ENCODE measurements at regions not wholly inside any gene's neighbourhood (a gene's known extent, or its start where the extent isn't known, plus 50 kb on each side); places are given as distances from the start of the nearest gene placed in this dataset.
"Not testable (repeated sequence)": the region's sequence is repeated elsewhere in the genome, so short reads cannot be mapped to it uniquely, and the experiment has no call there.

GRCh38 chr3:191631496-191631895, 170.5 kb downstream of the PYDC2 start:
- WGBS: 77% methylated on average over 3 of the region's 3 CpGs
- Histone ChIP-seq H3K27me3 (ENCODE audit: control insufficient read depth in 2 of 2, insufficient read depth in 1 of 2, low read length in 1 of 2) (no peaks in the 10 kb centered on the region), H3K36me3 (ENCODE audit: control insufficient read depth in 2 of 2, insufficient read depth in 2 of 2, low read length in 1 of 2) (no peaks in the 10 kb centered on the region), H3K27ac (ENCODE audit: low read depth in 1 of 2, low read length in 1 of 2) (no peak overlapping the region), H3K4me3 (ENCODE audit: low read length in 2 of 2) (no peak overlapping the region), H3K9me3 (ENCODE audit: control insufficient read depth in 2 of 2, insufficient read depth in 1 of 2, low read length in 1 of 2) (no peaks in the 10 kb centered on the region), H3K4me1 (ENCODE audit: control insufficient read depth in 2 of 2, insufficient read depth in 2 of 2, low read length in 2 of 2) (no peaks in the 10 kb centered on the region)
- no peak for DNase-seq (ENCODE audit: low read depth in 6 of 9, low spot score in 9 of 9)

- no peaks in the 10 kb centered on the region for H3K27me3 ChIP-seq (ENCODE audit: control insufficient read depth in 2 of 2, insufficient read depth in 1 of 2, low read length in 1 of 2)
- 73% methylated on average over 1 of the region's 1 CpG for WGBS
- H3K27ac ChIP-seq (ENCODE audit: low read depth in 1 of 2, low read length in 1 of 2): no peak overlapping the region
- no peak for DNase-seq (ENCODE audit: low read depth in 6 of 9, low spot score in 9 of 9)
- H3K9me3 ChIP-seq (ENCODE audit: control insufficient read depth in 2 of 2, insufficient read depth in 1 of 2, low read length in 1 of 2): no peaks in the 10 kb centered on the region
- no peak overlapping the region for H3K4me3 ChIP-seq (ENCODE audit: low read length in 2 of 2)
- no peaks in the 10 kb centered on the region for H3K36me3 ChIP-seq (ENCODE audit: control insufficient read depth in 2 of 2, insufficient read depth in 2 of 2, low read length in 1 of 2)
- no peaks in the 10 kb centered on the region for H3K4me1 ChIP-seq (ENCODE audit: control insufficient read depth in 2 of 2, insufficient read depth in 2 of 2, low read length in 2 of 2)
Measured at GRCh38 chr3:191634902-191635301, 173.9 kb downstream of the PYDC2 start.

- DNase-seq (ENCODE audit: low read depth in 6 of 9, low spot score in 9 of 9): no peak
- Histone ChIP-seq H3K9me3 (ENCODE audit: control insufficient read depth in 2 of 2, insufficient read depth in 1 of 2, low read length in 1 of 2) (peaks cover 0 to 8% of the 10 kb centered on the region in 2 donors), H3K36me3 (ENCODE audit: control insufficient read depth in 2 of 2, insufficient read depth in 2 of 2, low read length in 1 of 2) (no peaks in the 10 kb centered on the region), H3K4me3 (ENCODE audit: low read length in 2 of 2) (no peak overlapping the region), H3K27ac (ENCODE audit: low read depth in 1 of 2, low read length in 1 of 2) (no peak overlapping the region), H3K27me3 (ENCODE audit: control insufficient read depth in 2 of 2, insufficient read depth in 1 of 2, low read length in 1 of 2) (no peaks in the 10 kb centered on the region), H3K4me1 (ENCODE audit: control insufficient read depth in 2 of 2, insufficient read depth in 2 of 2, low read length in 2 of 2) (no peaks in the 10 kb centered on the region)
Measured at GRCh38 chr3:191637611-191638010, 176.6 kb downstream of the PYDC2 start.

GRCh38 chr3:191641789-191642188, 180.8 kb downstream of the PYDC2 start:
- DNase-seq (ENCODE audit: low read depth in 6 of 9, low spot score in 9 of 9): no peak
- 93% methylated on average over 3 of the region's 3 CpGs for WGBS

GRCh38 chr3:191644291-191644690, 183.3 kb downstream of the PYDC2 start:
- WGBS: 100% methylated on average over 2 of the region's 2 CpGs
- no peak for DNase-seq (ENCODE audit: low read depth in 6 of 9, low spot score in 9 of 9)

More at GRCh38 chr3:191641789-191642188, 180.8 kb downstream of the PYDC2 start:
- Histone ChIP-seq H3K27ac (ENCODE audit: low read depth in 1 of 2, low read length in 1 of 2) (no peak overlapping the region), H3K27me3 (ENCODE audit: control insufficient read depth in 2 of 2, insufficient read depth in 1 of 2, low read length in 1 of 2) (no peaks in the 10 kb centered on the region), H3K4me3 (ENCODE audit: low read length in 2 of 2) (no peak overlapping the region), H3K4me1 (ENCODE audit: control insufficient read depth in 2 of 2, insufficient read depth in 2 of 2, low read length in 2 of 2) (no peaks in the 10 kb centered on the region), H3K36me3 (ENCODE audit: control insufficient read depth in 2 of 2, insufficient read depth in 2 of 2, low read length in 1 of 2) (no peaks in the 10 kb centered on the region), H3K9me3 (ENCODE audit: control insufficient read depth in 2 of 2, insufficient read depth in 1 of 2, low read length in 1 of 2) (peaks cover 0 to 8% of the 10 kb centered on the region in 2 donors)

GRCh38 chr3:191646242-191646641, 185.3 kb downstream of the PYDC2 start:
- H3K4me1 ChIP-seq (ENCODE audit: control insufficient read depth in 2 of 2, insufficient read depth in 2 of 2, low read length in 2 of 2): no peaks in the 10 kb centered on the region
- no peaks in the 10 kb centered on the region for H3K36me3 ChIP-seq (ENCODE audit: control insufficient read depth in 2 of 2, insufficient read depth in 2 of 2, low read length in 1 of 2)
- no peak for DNase-seq (ENCODE audit: low read depth in 6 of 9, low spot score in 9 of 9)
- H3K9me3 ChIP-seq (ENCODE audit: control insufficient read depth in 2 of 2, insufficient read depth in 1 of 2, low read length in 1 of 2): peaks cover 0 to 14% of the 10 kb centered on the region in 2 donors
- no peak overlapping the region for H3K4me3 ChIP-seq (ENCODE audit: low read length in 2 of 2)
- no peak overlapping the region for H3K27ac ChIP-seq (ENCODE audit: low read depth in 1 of 2, low read length in 1 of 2)
- WGBS: 96% methylated on average over 4 of the region's 4 CpGs
- no peaks in the 10 kb centered on the region for H3K27me3 ChIP-seq (ENCODE audit: control insufficient read depth in 2 of 2, insufficient read depth in 1 of 2, low read length in 1 of 2)

More at GRCh38 chr3:191644291-191644690, 183.3 kb downstream of the PYDC2 start:
- no peak overlapping the region for H3K4me3 ChIP-seq (ENCODE audit: low read length in 2 of 2)
- H3K36me3 ChIP-seq (ENCODE audit: control insufficient read depth in 2 of 2, insufficient read depth in 2 of 2, low read length in 1 of 2): no peaks in the 10 kb centered on the region
- no peaks in the 10 kb centered on the region for H3K4me1 ChIP-seq (ENCODE audit: control insufficient read depth in 2 of 2, insufficient read depth in 2 of 2, low read length in 2 of 2)
- peaks cover 0 to 8% of the 10 kb centered on the region in 2 donors for H3K9me3 ChIP-seq (ENCODE audit: control insufficient read depth in 2 of 2, insufficient read depth in 1 of 2, low read length in 1 of 2)
- H3K27ac ChIP-seq (ENCODE audit: low read depth in 1 of 2, low read length in 1 of 2): no peak overlapping the region
- no peaks in the 10 kb centered on the region for H3K27me3 ChIP-seq (ENCODE audit: control insufficient read depth in 2 of 2, insufficient read depth in 1 of 2, low read length in 1 of 2)

GRCh38 chr3:191648787-191649186, 187.8 kb downstream of the PYDC2 start:
- Histone ChIP-seq H3K4me1 (ENCODE audit: control insufficient read depth in 2 of 2, insufficient read depth in 2 of 2, low read length in 2 of 2) (no peaks in the 10 kb centered on the region), H3K9me3 (ENCODE audit: control insufficient read depth in 2 of 2, insufficient read depth in 1 of 2, low read length in 1 of 2) (peaks cover 0 to 6% of the 10 kb centered on the region in 2 donors), H3K4me3 (ENCODE audit: low read length in 2 of 2) (no peak overlapping the region), H3K27me3 (ENCODE audit: control insufficient read depth in 2 of 2, insufficient read depth in 1 of 2, low read length in 1 of 2) (no peaks in the 10 kb centered on the region), H3K27ac (ENCODE audit: low read depth in 1 of 2, low read length in 1 of 2) (no peak overlapping the region), H3K36me3 (ENCODE audit: control insufficient read depth in 2 of 2, insufficient read depth in 2 of 2, low read length in 1 of 2) (no peaks in the 10 kb centered on the region)
- DNase-seq (ENCODE audit: low read depth in 6 of 9, low spot score in 9 of 9): no peak

GRCh38 chr3:191649626-191650025, 188.7 kb downstream of the PYDC2 start:
- H3K27me3 ChIP-seq (ENCODE audit: control insufficient read depth in 2 of 2, insufficient read depth in 1 of 2, low read length in 1 of 2): no peaks in the 10 kb centered on the region
- no peak overlapping the region for H3K27ac ChIP-seq (ENCODE audit: low read depth in 1 of 2, low read length in 1 of 2)
- H3K36me3 ChIP-seq (ENCODE audit: control insufficient read depth in 2 of 2, insufficient read depth in 2 of 2, low read length in 1 of 2): no peaks in the 10 kb centered on the region
- WGBS: 83% methylated on average over 1 of the region's 1 CpG
- peaks cover 0 to 6% of the 10 kb centered on the region in 2 donors for H3K9me3 ChIP-seq (ENCODE audit: control insufficient read depth in 2 of 2, insufficient read depth in 1 of 2, low read length in 1 of 2)
- no peak for DNase-seq (ENCODE audit: low read depth in 6 of 9, low spot score in 9 of 9)
- no peaks in the 10 kb centered on the region for H3K4me1 ChIP-seq (ENCODE audit: control insufficient read depth in 2 of 2, insufficient read depth in 2 of 2, low read length in 2 of 2)
- H3K4me3 ChIP-seq (ENCODE audit: low read length in 2 of 2): no peak overlapping the region

- H3K9me3 ChIP-seq (ENCODE audit: control insufficient read depth in 2 of 2, insufficient read depth in 1 of 2, low read length in 1 of 2); H3K27me3 ChIP-seq (ENCODE audit: control insufficient read depth in 2 of 2, insufficient read depth in 1 of 2, low read length in 1 of 2); H3K4me1 ChIP-seq (ENCODE audit: control insufficient read depth in 2 of 2, insufficient read depth in 2 of 2, low read length in 2 of 2); H3K4me3 ChIP-seq (ENCODE audit: low read length in 2 of 2); H3K27ac ChIP-seq (ENCODE audit: low read depth in 1 of 2, low read length in 1 of 2); DNase-seq (ENCODE audit: low read depth in 6 of 9, low spot score in 9 of 9); H3K36me3 ChIP-seq (ENCODE audit: control insufficient read depth in 2 of 2, insufficient read depth in 2 of 2, low read length in 1 of 2): not testable (repeated sequence)
- 96% methylated on average over 18 of the region's 18 CpGs for WGBS
Measured at GRCh38 chr3:191658781-191659419, 197.9 kb downstream of the PYDC2 start.

Measured in thymus (tissue), 11 donors.